Endodermal cell (in vitro differentiated cells): ENCODE measurements at regions not wholly inside any gene's neighbourhood (a gene's known extent, or its start where the extent isn't known, plus 50 kb on each side); places are given as distances from the start of the nearest gene placed in this dataset.

Experiments used
- DNase-seq: peaks from one replicate; pipeline ENCODE4 v3.0.0-alpha.2; 2017
- H3K27ac ChIP-seq: 2 replicates; pipeline ENCODE4 v1.5.1; 2013; ENCODE audit warnings: mild to moderate bottlenecking, low read depth, low read length, moderate library complexity
- H3K27me3 ChIP-seq: 2 replicates; pipeline ENCODE4 v1.6.1; 2013; ENCODE audit warnings: mild to moderate bottlenecking, low read length, moderate library complexity; ENCODE audit not compliant: insufficient read depth, control insufficient read depth, poor library complexity, severe bottlenecking
- H3K36me3 ChIP-seq: 2 replicates; pipeline ENCODE4 v1.7.0; 2013; ENCODE audit warnings: mild to moderate bottlenecking, low read length, moderate library complexity; ENCODE audit not compliant: control insufficient read depth, insufficient read depth
- H3K4me1 ChIP-seq: one replicate; pipeline ENCODE4 v1.7.0; 2013; ENCODE audit warnings: low read length; ENCODE audit not compliant: control insufficient read depth, insufficient read depth
- H3K4me3 ChIP-seq: 2 replicates; pipeline ENCODE4 v1.5.1; 2013; ENCODE audit warnings: mild to moderate bottlenecking, low read length, moderate library complexity
- H3K9ac ChIP-seq: 2 replicates; pipeline ENCODE4 v1.6.1; 2013; ENCODE audit warnings: mild to moderate bottlenecking, low read length, moderate library complexity; ENCODE audit not compliant: poor library complexity, severe bottlenecking; ENCODE audit errors: extremely low read depth
- H3K9me3 ChIP-seq: 2 replicates; pipeline ENCODE4 v1.6.1; 2013; ENCODE audit warnings: mild to moderate bottlenecking, low read length, moderate library complexity; ENCODE audit not compliant: control insufficient read depth
- H3K27ac Mint-ChIP-seq: 2 replicates; pipeline ENCODE4 v1.8.0; 2020; ENCODE audit warnings: mixed read lengths
- H3K27me3 Mint-ChIP-seq: 2 replicates; pipeline ENCODE4 v1.8.0; 2021; ENCODE audit warnings: mild to moderate bottlenecking, mixed read lengths; ENCODE audit not compliant: insufficient read depth
- H3K36me3 Mint-ChIP-seq: 2 replicates; pipeline ENCODE4 v1.8.0; 2020; ENCODE audit warnings: low read depth, mixed read lengths
- H3K4me1 Mint-ChIP-seq: 2 replicates; pipeline ENCODE4 v1.8.0; 2020; ENCODE audit warnings: mixed read lengths
- H3K4me3 Mint-ChIP-seq: 2 replicates; pipeline ENCODE4 v1.8.0; 2020; ENCODE audit warnings: mild to moderate bottlenecking, moderate library complexity, mixed read lengths
- H3K9me3 Mint-ChIP-seq: 2 replicates; pipeline ENCODE4 v1.8.0; 2020; ENCODE audit warnings: mild to moderate bottlenecking, mixed read lengths
- WGBS, 2 experiments: methylation state at CpG; one replicate each; pipeline versions ENCODE4 v1.1.5 to v1.1.7; 2013; ENCODE audit warnings: missing lambda C conversion rate in 2 of 2, mixed read lengths in 1 of 2; ENCODE audit not compliant: insufficient coverage in 1 of 2, insufficient read length in 1 of 2; 5-methylcytosine and 5-hydroxymethylcytosine counted together
- TF ChIP-seq, protein P1 (sequence below): fragments of 200-600 bp; sonication (generic); conservative IDR thresholded peaks from 2 replicates; pipeline ENCODE4 v1.5.0; 2021; ENCODE audit warnings: antibody characterized with exemption, mild to moderate bottlenecking

DNA sequence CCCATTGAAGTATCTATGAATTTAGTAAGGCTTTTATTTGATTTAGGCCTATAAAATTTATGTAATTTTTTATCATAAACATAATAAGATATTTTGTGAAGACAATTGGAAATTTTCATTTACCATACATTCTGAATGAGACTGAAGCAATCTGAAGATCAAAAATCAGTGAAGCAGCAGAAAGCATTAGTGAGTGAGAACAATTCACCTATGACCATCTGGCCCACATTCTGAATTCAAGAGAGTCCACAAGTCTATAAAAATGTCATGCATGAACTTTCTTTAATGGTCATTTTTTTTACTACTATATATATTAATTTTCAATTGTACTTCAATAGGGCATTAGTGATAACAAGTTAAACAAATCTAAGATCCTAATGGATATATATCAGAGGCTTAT lies 1026.6 kb upstream of the MAP3K7 start:
- no peaks in the 10 kb centered on the region for H3K9me3 Mint-ChIP-seq
- Histone ChIP-seq H3K4me3 (no peak overlapping the region), H3K36me3 (no peaks in the 10 kb centered on the region), H3K27ac (no peak overlapping the region), H3K27me3 (no peaks in the 10 kb centered on the region), H3K4me1 (no peaks in the 10 kb centered on the region), H3K9ac (no peak overlapping the region), H3K9me3 (no peaks in the 10 kb centered on the region)
- no peaks in the 10 kb centered on the region for H3K36me3 Mint-ChIP-seq
- TF ChIP-seq, protein P1, sequence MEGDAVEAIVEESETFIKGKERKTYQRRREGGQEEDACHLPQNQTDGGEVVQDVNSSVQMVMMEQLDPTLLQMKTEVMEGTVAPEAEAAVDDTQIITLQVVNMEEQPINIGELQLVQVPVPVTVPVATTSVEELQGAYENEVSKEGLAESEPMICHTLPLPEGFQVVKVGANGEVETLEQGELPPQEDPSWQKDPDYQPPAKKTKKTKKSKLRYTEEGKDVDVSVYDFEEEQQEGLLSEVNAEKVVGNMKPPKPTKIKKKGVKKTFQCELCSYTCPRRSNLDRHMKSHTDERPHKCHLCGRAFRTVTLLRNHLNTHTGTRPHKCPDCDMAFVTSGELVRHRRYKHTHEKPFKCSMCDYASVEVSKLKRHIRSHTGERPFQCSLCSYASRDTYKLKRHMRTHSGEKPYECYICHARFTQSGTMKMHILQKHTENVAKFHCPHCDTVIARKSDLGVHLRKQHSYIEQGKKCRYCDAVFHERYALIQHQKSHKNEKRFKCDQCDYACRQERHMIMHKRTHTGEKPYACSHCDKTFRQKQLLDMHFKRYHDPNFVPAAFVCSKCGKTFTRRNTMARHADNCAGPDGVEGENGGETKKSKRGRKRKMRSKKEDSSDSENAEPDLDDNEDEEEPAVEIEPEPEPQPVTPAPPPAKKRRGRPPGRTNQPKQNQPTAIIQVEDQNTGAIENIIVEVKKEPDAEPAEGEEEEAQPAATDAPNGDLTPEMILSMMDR = no peak
- H3K4me3 Mint-ChIP-seq = no peak overlapping the region
- no peak overlapping the region for H3K27ac Mint-ChIP-seq
- no peak for DNase-seq
- no peaks in the 10 kb centered on the region for H3K27me3 Mint-ChIP-seq
- H3K4me1 Mint-ChIP-seq = no peaks in the 10 kb centered on the region

DNA sequence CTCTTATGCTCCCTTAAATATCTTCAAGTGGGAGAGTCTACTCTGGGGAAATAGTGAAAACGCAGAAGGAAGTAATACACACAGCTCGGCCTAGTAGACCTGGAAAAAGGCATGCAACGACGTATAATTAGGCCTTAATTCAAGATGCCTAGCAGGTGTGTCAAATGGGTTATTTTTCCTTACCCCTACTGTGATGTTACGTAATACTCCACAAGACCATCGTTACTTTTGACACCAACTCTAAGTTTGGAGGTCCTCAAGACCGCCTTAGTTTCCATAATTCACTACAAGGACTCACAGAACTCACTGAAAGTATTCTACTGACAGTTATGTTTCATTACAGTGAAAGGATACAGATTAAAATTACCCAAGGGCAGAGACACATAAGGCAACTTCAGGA lies 1024.3 kb upstream of the MAP3K7 start:
- Histone ChIP-seq H3K4me3 (no peak overlapping the region), H3K27me3 (no peaks in the 10 kb centered on the region), H3K36me3 (no peaks in the 10 kb centered on the region), H3K9me3 (no peaks in the 10 kb centered on the region), H3K27ac (no peak overlapping the region), H3K9ac (no peak overlapping the region), H3K4me1 (no peaks in the 10 kb centered on the region)
- no peak overlapping the region for H3K27ac Mint-ChIP-seq
- no peak for DNase-seq
- H3K4me1 Mint-ChIP-seq = no peaks in the 10 kb centered on the region
- no peak overlapping the region for H3K4me3 Mint-ChIP-seq
- no peaks in the 10 kb centered on the region for H3K36me3 Mint-ChIP-seq
- TF ChIP-seq, protein P1 = no peak
- 94 to 98% methylated on average over 7 of the region's 7 CpGs for WGBS, 2 experiments
- no peaks in the 10 kb centered on the region for H3K9me3 Mint-ChIP-seq
- no peaks in the 10 kb centered on the region for H3K27me3 Mint-ChIP-seq

DNA sequence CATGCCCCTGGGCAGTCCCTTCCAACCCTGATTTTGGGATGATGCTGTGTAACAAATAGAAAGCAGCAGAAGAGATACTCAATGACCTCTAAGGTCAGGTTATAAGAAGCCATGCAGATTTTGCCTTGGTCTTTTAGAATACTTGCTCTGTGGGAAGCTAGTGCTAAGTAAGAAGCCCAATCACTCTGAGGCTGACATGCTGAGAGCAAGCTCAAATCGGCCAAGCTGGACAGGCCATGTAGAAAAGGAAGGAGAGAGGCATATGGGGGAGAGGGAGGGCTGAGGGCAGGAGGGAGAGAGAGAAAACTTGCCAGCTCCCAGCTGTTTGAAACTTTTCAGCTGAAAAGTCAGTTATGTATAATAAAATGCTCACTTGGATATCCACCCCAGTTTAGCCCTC lies 1021.6 kb upstream of the MAP3K7 start:
- Mint-ChIP-seq H3K36me3 (no peaks in the 10 kb centered on the region), H3K4me3 (no peak overlapping the region), H3K4me1 (no peaks in the 10 kb centered on the region), H3K9me3 (no peaks in the 10 kb centered on the region), H3K27me3 (no peaks in the 10 kb centered on the region), H3K27ac (no peak overlapping the region)
- DNase-seq = no peak
- TF ChIP-seq, protein P1 = no peak
- no peaks in the 10 kb centered on the region for H3K36me3 ChIP-seq
- no peaks in the 10 kb centered on the region for H3K27me3 ChIP-seq
- no peaks in the 10 kb centered on the region for H3K9me3 ChIP-seq
- no peaks in the 10 kb centered on the region for H3K4me1 ChIP-seq
- WGBS, 2 experiments = 67 to 81% methylated on average over 1 of the region's 1 CpG
- H3K27ac ChIP-seq = no peak overlapping the region
- H3K9ac ChIP-seq = no peak overlapping the region
- no peak overlapping the region for H3K4me3 ChIP-seq
